GM18519 (cell line): ENCODE measurements at regions not wholly inside any gene's neighbourhood (a gene's known extent, or its start where the extent isn't known, plus 50 kb on each side); places are given as distances from the start of the nearest gene placed in this dataset.
"Not testable (repeated sequence)": the region's sequence is repeated elsewhere in the genome, so short reads cannot be mapped to it uniquely, and the experiment has no call there.

Experiments used
- ATAC-seq: cut with Tn5 transposase; IDR thresholded peaks from one replicate; pipeline ENCODE4 v1.9.1; 2021; ENCODE audit warnings: mild to moderate bottlenecking, moderate library complexity; ENCODE audit not compliant: unreplicated experiment, low FRiP score

DNA sequence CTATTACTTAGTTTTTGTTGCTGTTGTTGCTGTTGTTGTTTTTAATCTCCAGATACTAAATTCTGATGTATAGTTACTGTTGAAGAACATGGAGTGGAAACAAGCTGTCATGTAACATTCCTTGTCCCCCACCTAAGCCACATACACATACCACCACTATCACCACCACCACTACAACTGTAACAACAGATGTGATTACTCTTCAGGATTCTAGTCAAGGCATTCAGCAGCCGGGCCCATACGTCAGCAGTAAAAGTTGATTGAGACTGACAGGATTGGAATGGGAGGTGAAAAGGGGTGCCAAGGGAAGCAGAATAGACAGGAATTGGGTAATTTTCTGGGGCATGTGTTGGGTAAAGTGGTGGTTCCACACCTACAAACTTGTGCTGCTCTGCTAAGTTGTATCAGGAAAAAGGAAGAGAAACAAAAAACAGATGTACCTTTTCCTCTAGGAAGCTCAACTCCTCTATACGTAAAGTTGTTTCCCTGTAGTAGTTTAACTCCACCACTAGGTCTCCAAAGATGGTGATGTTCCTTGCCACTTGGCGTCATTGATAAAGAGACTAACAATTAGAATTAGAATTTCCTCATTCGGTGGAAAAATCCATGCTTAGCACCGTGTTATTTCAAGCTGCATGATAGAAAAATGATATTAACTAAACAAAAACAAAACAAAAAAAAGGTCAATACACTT is 138.6 kb downstream of the ARRDC3 start:
- ATAC-seq = no peak

DNA sequence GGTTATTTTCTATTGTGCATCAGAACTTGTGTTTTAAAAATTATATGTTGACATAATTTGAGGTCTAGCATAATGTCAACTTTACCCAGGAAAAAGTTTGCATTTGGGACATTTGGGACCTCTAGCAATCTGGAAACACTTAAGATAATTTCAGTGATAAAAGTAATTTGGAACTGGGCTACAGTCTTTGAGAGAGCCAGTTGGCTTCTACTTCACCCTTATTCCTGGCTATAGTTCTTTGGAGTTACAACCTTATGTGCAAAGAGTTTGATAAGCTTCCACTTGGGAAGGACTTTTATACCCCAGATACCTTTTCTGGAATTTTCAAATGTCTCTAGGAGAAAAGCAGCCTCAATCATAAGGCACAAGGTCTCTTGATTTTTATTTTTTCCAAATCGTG is 139.3 kb downstream of the ARRDC3 start:
- ATAC-seq = no peak

DNA sequence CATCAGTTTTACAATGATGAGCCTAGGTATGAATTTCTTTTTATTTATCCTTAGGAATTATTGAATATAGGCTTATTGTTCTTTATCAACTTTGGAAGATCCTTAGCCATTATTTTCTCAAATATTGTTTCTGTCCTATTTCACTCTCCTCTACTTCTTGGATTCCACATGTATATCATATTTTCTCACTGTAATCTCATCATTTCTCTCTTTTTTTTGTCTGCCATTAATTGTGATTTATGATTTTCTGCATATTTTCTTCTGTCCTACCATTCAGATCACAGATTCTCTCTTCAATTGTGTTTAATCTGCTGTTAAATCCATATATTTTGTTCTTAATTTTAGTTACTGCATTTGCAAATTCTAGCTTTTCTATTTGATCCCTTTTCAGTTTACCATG is 139.8 kb downstream of the ARRDC3 start:
- no peak for ATAC-seq

DNA sequence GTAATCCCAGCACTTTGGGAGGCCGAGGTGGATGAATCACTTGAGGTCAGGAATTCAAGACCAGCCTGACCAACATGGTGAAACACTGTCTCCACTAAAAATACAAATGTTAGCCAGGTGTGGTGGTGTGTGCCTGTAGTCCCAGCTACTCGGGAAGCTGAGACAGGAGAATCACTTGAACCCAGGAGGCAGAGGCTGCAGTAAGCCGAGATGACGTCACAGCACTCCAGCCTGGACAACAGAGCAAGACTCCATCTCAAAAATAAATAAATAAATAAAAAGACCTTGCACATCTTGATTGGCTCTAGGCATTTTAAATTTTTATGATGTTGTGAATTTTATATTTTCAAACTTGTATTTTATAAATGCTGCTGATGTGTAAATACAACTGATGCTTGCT is 141.7 kb downstream of the ARRDC3 start:
- not testable (repeated sequence) for ATAC-seq

DNA sequence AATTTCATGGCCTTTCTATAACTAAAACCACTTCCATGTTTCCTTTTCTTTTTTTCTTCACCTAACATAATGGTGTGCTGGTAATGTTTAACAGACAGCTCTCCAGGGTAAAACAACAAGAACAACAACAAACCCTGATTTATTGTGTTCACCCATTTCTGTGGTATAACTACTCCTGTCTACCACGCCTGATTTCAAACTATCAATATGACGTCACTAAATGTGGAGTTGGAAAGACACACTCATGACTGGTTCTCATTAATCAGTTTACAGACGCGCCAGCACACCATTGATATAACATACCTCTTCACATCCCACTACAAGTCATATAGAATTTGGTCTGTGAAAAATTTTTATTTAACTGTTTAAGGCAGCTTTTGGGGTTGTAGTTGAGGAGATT is 142.9 kb downstream of the ARRDC3 start:
- no peak for ATAC-seq

DNA sequence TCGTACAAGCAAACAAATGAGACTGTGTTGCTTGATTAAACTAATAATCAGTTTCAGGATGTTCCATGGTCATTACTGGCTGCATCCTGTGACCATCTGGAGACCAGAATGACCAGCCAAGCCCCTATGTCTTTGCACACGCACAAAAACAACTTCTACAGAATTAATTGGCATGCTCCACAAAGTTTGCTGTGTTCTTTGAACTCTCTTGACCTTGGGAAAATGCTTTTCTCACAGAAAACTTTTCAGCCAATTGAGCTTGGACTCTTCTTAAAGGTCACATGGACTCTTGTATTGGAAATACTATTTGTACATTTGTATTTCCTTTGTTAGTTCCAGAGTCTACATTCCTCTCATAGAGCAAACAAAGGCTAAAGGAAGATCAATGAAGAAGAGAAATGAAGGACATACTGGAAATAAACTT is 147.8 kb downstream of the ARRDC3 start:
- ATAC-seq = no peak

DNA sequence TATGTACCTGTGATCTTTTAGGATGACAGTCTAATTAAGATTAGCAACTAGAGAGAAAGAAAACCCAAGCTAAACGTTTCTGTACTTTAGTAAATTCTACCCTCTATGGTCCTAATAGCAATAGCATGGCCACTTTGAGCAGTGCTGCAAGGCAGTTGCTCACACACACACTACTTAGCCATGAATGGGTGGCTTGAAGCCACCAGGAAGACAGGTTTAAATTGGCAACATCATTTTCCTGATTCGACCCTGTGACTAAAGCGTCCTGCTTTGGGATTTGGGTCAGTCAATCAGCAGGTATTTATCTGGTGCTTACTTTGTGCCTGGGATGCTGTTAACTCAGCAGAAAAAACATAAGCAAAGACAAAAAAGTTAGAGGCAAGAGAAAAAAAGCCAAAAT is 150.6 kb downstream of the ARRDC3 start:
- ATAC-seq = no peak

DNA sequence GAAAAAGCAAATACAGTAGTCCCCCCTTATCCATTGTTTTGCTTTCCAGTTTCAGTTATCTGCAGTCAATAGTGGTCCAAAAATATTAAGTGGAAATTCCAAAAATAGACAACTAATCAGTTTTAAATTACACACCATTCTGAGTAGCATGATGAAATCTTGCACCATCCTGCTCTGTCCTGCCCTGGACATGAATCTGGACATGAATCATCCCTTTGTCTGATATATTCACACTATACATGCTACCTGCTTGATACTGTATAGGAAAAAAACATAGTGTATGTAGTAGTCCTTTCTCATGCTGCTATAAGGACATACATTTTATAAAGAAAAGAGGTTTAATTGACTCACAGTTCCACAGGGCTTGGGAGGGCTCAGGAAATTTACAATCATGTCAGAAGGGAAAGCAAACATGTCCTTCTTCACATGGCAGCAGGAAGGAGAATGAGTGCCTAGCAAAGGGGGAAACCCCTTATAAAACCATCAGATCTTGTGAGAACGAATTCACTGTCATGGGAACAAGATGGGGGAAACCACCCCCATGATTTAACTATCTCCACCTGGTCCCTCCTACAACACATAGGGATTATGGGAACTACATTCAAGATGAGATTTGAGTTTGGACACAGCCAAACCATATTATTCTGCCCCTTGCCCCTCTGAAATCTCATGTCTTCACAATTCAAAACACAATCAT is 153.9 kb downstream of the ARRDC3 start:
- ATAC-seq = no peak

DNA sequence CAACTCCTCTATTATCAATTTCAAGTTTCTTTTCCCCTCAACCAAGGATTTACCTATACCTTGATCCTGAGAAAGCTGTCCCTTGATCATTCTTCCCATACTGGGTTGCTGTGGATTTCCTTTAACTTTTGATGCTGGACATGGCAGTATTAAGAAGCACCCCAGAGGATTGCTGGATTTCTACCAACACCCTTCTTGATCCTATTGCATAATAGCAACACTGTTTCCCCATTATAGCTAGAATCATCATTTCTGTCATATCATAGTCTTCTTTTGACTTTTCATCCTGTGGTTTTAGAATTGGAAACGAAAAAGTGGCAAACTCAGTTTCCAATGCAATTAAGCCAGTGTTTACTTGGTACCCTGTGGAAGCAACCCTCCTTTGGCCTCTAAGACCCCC is 154.9 kb downstream of the ARRDC3 start:
- no peak for ATAC-seq

DNA sequence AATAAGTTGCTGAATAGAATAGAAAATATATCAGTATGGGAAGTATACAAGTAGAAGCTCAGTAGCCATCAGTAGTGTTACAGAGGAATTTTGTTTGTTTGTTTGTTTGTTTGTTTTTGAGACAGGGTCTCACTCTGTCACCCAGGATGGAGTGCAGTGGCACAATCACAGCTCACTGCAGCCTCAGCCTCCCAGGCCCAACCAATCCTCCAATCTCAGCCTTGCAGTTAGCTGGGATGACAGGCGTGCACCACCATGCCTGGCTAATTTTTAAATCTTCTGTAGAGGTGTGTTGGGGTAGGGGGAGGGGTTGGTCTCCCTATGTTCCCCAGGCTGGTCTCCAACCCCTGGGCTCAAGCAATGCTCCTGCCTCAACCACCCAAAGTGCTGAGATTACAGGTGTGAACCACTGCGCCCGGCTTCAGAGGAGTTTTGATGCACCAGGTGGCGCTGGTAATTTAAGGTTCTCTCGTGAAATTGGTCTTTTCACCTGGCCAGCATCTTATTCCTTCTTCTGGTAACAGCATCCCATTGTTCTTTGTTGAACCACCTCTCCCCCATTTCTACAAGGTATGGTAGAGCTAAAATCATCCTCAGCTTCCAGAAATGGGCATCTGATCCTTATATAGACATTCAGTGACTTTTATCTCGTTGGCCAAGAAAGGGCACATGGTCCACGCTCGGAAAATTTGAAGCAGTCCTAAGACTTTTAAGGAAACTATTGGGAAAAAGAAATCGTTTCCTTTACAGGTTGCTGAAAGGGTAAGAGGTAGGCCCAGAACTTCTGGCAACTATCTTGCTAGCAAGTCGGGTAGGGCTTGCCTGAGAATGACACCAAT is 157.1 kb downstream of the ARRDC3 start:
- no peak for ATAC-seq

DNA sequence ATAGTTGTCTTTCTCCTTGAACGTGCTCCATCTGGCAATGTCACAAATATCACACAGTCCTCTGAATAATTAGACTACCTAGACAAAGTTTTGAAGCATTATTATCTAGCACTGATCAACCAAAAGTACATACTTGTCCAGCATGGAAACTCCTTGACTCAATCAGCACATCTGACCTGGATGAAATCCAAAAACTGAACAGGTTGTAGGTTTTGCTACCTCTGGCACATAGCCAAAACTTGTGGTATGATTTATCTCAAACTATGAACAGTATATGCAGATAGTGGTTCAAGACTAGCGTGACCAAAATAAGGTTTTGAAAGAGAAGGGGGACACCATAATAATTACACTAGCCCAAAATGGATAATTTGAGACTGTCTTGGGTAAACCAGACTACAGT is 158.1 kb downstream of the ARRDC3 start:
- no peak for ATAC-seq

DNA sequence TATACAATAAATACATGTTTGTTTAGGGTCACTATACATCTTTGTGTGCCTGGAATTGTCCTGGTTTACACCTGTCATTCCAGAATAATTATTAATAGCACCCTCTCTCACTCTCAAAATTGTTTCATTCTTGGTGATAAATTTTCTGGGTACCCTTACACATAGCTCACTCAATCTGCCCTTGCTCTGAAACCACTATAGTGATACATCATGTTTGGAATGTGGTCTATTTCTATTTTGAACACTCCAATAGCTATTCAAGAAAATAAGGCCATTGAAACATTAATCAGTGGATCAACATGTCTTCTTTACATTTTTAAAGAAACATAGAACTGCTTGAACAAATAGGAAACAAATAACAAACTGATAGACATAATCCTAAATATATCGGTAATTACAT is 158.7 kb downstream of the ARRDC3 start:
- no peak for ATAC-seq

DNA sequence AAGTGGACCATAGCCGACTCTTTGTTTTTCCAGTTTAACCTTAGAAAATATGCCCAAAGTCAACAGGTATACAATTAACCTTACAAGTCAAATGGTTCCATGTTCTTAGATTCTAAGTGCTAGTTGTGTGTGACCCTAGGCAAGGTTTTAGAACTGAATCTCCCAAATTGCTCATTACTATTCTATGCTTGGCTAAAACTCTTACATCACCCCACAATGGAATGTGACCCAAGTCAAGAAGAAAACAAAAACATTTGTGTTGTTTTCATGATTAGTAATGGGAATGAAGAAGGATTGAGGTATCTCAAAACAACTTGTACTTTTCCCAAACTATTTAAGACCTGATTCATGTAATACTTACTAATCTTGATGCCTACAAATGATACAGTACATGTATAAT is 159.2 kb downstream of the ARRDC3 start:
- no peak for ATAC-seq

DNA sequence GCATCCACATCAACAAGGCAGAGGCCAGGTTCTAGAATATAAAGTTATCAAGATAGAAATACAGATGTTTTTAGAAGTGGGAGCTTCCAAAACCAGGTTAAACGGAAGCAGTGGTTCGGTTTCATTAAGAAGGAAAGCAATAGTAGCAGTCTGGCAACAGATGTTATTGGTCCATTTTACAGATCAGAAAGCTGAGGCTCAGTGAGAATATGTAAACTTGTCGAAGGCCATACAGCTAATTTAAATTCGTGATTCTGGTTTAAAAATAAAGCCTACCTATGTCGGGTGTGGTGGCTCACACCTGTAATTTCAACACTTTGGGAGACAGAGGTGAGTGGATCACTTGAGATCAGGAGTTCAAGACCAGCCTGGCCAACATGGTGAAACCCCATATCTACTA is 160.6 kb downstream of the ARRDC3 start:
- ATAC-seq = no peak

DNA sequence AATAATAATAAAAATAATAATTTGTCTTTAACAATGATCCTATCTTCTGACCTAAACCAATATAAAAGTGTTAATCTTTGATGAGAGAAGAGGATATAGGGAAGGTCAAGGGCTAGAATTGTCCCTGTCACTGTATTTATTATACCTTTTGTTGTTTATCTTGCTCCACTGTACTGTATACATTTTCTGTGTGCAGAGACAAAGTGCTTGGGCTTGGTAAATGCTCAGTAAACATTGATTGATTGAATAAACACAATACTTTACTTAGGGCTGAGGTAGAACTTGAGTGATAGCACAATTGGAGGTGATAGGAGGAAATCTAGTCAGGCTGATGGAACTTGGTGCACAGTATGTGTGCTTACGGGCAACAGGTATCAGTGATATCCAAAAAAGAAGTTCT is 161.2 kb downstream of the ARRDC3 start:
- no peak for ATAC-seq

DNA sequence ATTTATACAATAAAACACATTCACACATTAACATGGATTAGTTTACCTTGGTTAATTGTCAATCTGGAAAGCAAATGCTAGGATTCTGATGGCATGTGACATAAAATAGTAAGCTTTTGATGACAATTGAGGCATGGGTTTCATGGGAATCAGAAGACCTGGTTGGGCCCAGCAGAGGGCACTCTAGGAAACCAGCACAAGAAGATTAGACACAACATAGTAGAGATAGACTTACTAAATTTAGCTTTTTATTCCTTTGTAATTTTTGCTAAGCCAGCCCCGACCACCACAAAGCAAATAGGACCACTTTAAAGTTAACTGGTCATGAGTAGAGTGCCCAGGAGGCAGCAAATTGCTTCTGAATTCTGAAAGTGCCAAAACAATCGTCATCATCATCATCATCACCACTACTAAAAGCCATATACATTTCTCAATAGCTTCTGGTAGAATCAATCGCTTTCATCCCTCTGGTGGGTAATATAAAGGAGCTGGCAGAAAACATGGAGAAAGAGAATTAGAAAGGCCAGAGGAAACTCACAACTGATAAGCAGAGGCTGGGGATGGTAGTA is 163.2 kb downstream of the ARRDC3 start:
- ATAC-seq = no peak

DNA sequence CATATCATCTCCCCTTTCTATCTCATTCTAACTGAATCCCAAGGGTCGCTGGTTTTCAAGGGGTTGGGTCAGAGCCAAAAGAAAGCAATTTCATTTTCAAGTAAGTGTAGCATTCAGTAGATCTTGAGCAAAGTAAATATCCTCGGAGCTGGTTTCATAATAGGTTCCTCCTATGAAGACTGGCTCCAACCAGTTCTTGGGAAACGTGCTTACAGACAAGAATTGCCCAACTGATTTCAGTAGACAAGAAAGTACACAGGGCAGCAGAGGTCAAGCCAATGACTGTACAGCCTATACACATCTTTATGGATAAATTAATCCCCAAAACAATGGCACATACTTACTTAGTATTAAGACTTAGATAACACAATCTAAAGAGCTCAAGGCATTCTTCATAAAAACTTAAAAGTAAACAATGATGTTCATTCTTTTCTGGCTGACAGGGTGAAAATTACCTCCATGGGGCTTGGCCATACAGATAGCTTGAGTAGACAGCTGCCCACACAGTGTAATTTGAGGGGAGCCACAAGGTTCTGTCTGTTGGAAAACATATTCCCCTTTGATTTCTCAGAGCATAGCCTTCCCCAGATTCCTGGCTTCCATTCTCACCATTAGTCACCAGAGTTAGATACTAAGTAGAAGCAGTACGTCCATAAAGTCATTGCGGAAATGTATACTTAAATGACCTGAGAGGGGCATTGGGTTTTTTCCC is 163.9 kb downstream of the ARRDC3 start:
- ATAC-seq = no peak

DNA sequence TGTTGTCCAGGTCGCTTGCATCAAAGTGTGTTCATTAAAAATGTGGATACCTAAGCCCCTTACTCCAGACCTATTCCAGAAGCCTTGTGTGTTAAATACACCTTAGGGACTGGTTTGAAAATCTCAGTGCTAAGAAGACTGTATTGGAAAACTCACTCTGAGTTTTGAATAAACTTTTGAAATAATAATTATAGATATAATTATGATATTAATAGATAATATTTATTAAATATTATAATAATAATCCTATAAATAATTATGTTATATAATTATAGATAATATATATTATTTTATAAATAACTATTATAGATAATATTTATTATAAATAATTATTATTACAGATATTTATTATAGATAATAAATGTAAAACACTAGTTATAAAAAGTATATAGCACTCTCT is 165.3 kb downstream of the ARRDC3 start:
- no peak for ATAC-seq

DNA sequence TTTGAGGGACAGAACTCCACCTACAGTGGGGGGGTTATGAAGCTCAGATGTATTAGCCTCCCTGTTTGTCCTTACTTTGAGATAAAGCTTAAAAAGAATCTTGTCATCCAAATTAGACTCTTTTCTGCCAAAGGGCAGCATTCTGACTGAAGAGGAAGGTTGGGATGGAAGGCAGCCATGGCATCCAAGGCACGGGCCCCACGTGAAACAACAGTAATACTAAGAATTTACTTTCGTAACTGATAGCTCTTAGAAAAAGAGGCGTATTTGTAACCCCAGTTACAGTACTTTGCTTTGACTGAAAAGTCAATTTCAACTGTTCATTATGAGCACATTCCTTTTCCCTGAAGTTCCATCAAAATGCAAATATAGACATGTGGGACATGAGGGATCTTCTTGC is 168.5 kb downstream of the ARRDC3 start:
- no peak for ATAC-seq
